PFSK-1 (cell line): ENCODE measurements at regions not wholly inside any gene's neighbourhood (a gene's known extent, or its start where the extent isn't known, plus 50 kb on each side); places are given as distances from the start of the nearest gene placed in this dataset.

Source experiments
- FOXP2 ChIP-seq: optimal IDR thresholded peaks from 2 replicates; pipeline ENCODE3; 2011; ENCODE audit warnings: borderline replicate concordance, control low read depth, inconsistent platforms; ENCODE audit not compliant: insufficient read depth; ENCODE audit errors: extremely low read length, extremely low read depth
- POLR2AphosphoS5 ChIP-seq: IDR thresholded peaks from 2 replicates; pipeline ENCODE4 v1.6.1; 2012; ENCODE audit warnings: low read depth, mild to moderate bottlenecking, control low read depth, low read length, moderate library complexity
- REST ChIP-seq, 2 experiments: IDR thresholded peaks; 2 replicates each; pipeline versions ENCODE4 v1.6.1 to v1.8.0; 2011 to 2012; ENCODE audit warnings: low read depth in 2 of 2, low read length in 2 of 2, control low read depth in 1 of 2, inconsistent platforms in 1 of 2, mild to moderate bottlenecking in 1 of 2, moderate library complexity in 1 of 2; ENCODE audit not compliant: insufficient read depth in 1 of 2
- SIN3A ChIP-seq: IDR thresholded peaks from 2 replicates; pipeline ENCODE4 v1.6.1; 2012; ENCODE audit warnings: mild to moderate bottlenecking, low read length, moderate library complexity, borderline replicate concordance; ENCODE audit not compliant: insufficient read depth
- TAF1 ChIP-seq: IDR thresholded peaks from 2 replicates; pipeline ENCODE4 v1.6.1; 2012; ENCODE audit warnings: low read length, control low read depth, borderline replicate concordance; ENCODE audit not compliant: insufficient read depth

GRCh38 chr7:26102176-26102575 lies 49.8 kb upstream of the NFE2L3 start:
- no peak for TF ChIP-seq TAF1
- no peak for TF ChIP-seq REST (IDR thresholded peaks at IDR 0.05; ENCODE audit: insufficient read depth in 1 of 2, low read depth in 2 of 2, low read length in 2 of 2)
- TF ChIP-seq POLR2AphosphoS5: no peak
- no peak for TF ChIP-seq SIN3A
- no peak for TF ChIP-seq FOXP2
